ENCODE measurements at regions not wholly inside any gene's neighbourhood (a gene's known extent, or its start where the extent isn't known, plus 50 kb on each side); places are given as distances from the start of the nearest gene placed in this dataset.
"Not testable (repeated sequence)": the region's sequence is repeated elsewhere in the genome, so short reads cannot be mapped to it uniquely, and the experiment has no call there.

- peak; percentile 77 for TF ChIP-seq POLR2AphosphoS5 (IDR thresholded peaks at IDR 0.05; ENCODE audit: low read depth)
- not testable (repeated sequence) for TF ChIP-seq CTCF (IDR thresholded peaks at IDR 0.05; ENCODE audit: insufficient read depth, low read length); GABPA (IDR thresholded peaks at IDR 0.05; ENCODE audit: low read depth)
Measured at GRCh38 chr1:172799804-172800203, 140.9 kb downstream of the FASLG start.
